Endothelial cell of umbilical vein (primary cell): ENCODE measurements at regions not wholly inside any gene's neighbourhood (a gene's known extent, or its start where the extent isn't known, plus 50 kb on each side); places are given as distances from the start of the nearest gene placed in this dataset.

Experiments
- CTCF ChIP-seq, 2 donors: IDR thresholded peaks; 1 replicate in 1 of 2; 2 replicates in 1 of 2; pipeline ENCODE4 v1.5.1; 2011; ENCODE audit warnings: low read length in 2 of 2, mild to moderate bottlenecking in 2 of 2, moderate library complexity in 2 of 2, control low read depth in 1 of 2, inconsistent platforms in 1 of 2, low read depth in 1 of 2; ENCODE audit not compliant: insufficient read depth in 1 of 2; ENCODE audit errors: extremely low read depth in 1 of 2
- MAX ChIP-seq: IDR thresholded peaks from 2 replicates; pipeline ENCODE4 v1.6.1; 2011; ENCODE audit not compliant: insufficient read depth, insufficient read length

GRCh38 chr2:234735829-234736228 is 216.0 kb upstream of the SH3BP4 start:
- TF ChIP-seq CTCF (IDR thresholded peaks at IDR 0.05; ENCODE audit: extremely low read depth in 1 of 2, insufficient read depth in 1 of 2, low read depth in 1 of 2, low read length in 2 of 2) (no peak), MAX (no peak)
